Panc1 (cell line): ENCODE measurements at regions not wholly inside any gene's neighbourhood (a gene's known extent, or its start where the extent isn't known, plus 50 kb on each side); places are given as distances from the start of the nearest gene placed in this dataset.

Experiments used
- ATAC-seq: fragments of 200-7000 bp; cut with Tn5 transposase; 2 replicates; pipeline ENCODE4 v1.9.1; 2020; ENCODE audit warnings: mild to moderate bottlenecking, moderate library complexity
- BruUV-seq: library from RNA; stranded (reverse); fragments of 400-500 nt; replicated peaks from 2 replicates; lab custom pipeline; 2021; lab: Mats Ljungman, UMichigan
- CTCF ChIA-PET: fragments of 300-600 bp; sonication (Branson Sonifier 250); formaldehyde crosslinking; loops from one replicate; lab custom pipeline; 2022; ENCODE audit warnings: antibody characterized with exemption; lab: Charles Lee
- POLR2A ChIA-PET: fragments of 300-600 bp; sonication (Branson Sonifier 250); formaldehyde crosslinking; loops from one replicate; lab custom pipeline; 2022; ENCODE audit warnings: antibody characterized with exemption; lab: Charles Lee
- DNase-seq: peaks from one replicate; pipeline ENCODE4 v3.0.0-alpha.2; 2010; ENCODE audit warnings: low read depth, low spot score
- H3K27ac ChIP-seq: 2 replicates; pipeline ENCODE4 v1.5.1; 2011; ENCODE audit warnings: mild to moderate bottlenecking, low read length, inconsistent platforms
- H3K27me3 ChIP-seq: fragments of 200-500 bp; sonication (Bioruptor generic); 2 replicates; pipeline ENCODE4 v1.6.0; 2014; ENCODE audit warnings: low read length, inconsistent platforms; ENCODE audit not compliant: control insufficient read depth, insufficient read depth
- H3K36me3 ChIP-seq: fragments of 200-500 bp; sonication (Bioruptor generic); 2 replicates; pipeline ENCODE4 v1.5.1; 2014; ENCODE audit warnings: inconsistent platforms, mild to moderate bottlenecking, low read length, moderate library complexity; ENCODE audit not compliant: control insufficient read depth, insufficient read depth
- H3K4me1 ChIP-seq: 2 replicates; pipeline ENCODE4 v1.5.1; 2011; ENCODE audit warnings: inconsistent platforms, mild to moderate bottlenecking, low read length, moderate library complexity; ENCODE audit not compliant: control insufficient read depth, insufficient read depth
- H3K4me3 ChIP-seq, 2 experiments: 2 replicates each; pipeline ENCODE4 v1.5.1; 2011 to 2012; ENCODE audit warnings: low read depth in 2 of 2, low read length in 2 of 2, mild to moderate bottlenecking in 2 of 2, inconsistent platforms in 1 of 2, moderate library complexity in 1 of 2
- H3K9me3 ChIP-seq: fragments of 200-500 bp; sonication (Bioruptor generic); 2 replicates; pipeline ENCODE4 v1.5.1; 2014; ENCODE audit warnings: low read depth, mild to moderate bottlenecking, inconsistent platforms, low read length, moderate library complexity; ENCODE audit not compliant: control insufficient read depth, insufficient read depth
- POLR2AphosphoS5 ChIP-seq: IDR thresholded peaks from 2 replicates; pipeline ENCODE4 v1.6.1; 2012; ENCODE audit warnings: mild to moderate bottlenecking, low read depth, low read length, moderate library complexity
- REST ChIP-seq, 2 experiments: IDR thresholded peaks; 2 replicates each; pipeline ENCODE4 v1.6.1; 2011 to 2012; ENCODE audit warnings: low read depth in 2 of 2, control low read depth in 1 of 2, low read length in 1 of 2, mild to moderate bottlenecking in 1 of 2, moderate library complexity in 1 of 2; ENCODE audit not compliant: insufficient read depth in 1 of 2
- SIN3A ChIP-seq: IDR thresholded peaks from 2 replicates; pipeline ENCODE4 v1.6.1; 2012; ENCODE audit warnings: low read depth, mild to moderate bottlenecking, low read length, moderate library complexity, borderline replicate concordance; ENCODE audit not compliant: insufficient read depth
- TCF7L2 ChIP-seq: IDR thresholded peaks from 2 replicates; pipeline ENCODE4 v1.6.1; 2011; ENCODE audit warnings: mild to moderate bottlenecking, low read depth, low read length, inconsistent platforms
- in situ Hi-C: cut with HindIII; loops from 2 replicates; pipeline ENCODE4 v1.10.0; 2016; ENCODE audit warnings: low sequenced_read_pairs, low pct_unique_long_range_greater_than_20kb
- intact Hi-C: fragments of 100-400 bp; cut with micrococcal nuclease; formaldehyde crosslinking; loops from one replicate; pipeline ENCODE4 v1.10.0; 2022; ENCODE audit not compliant: unreplicated experiment
- TF ChIP-seq, protein P1 (sequence below): fragments of 450-650 bp; IDR thresholded peaks from 2 replicates; pipeline ENCODE4 v1.5.1; 2017; ENCODE audit warnings: mild to moderate bottlenecking

- CTCF ChIA-PET = no interaction called here
- in situ Hi-C loops = no loop called here
Measured at GRCh38 chr2:198232281-198232680, 427.9 kb downstream of the PLCL1 start.

GRCh38 chr2:198231562-198231961, 427.2 kb downstream of the PLCL1 start:
- ATAC-seq (no peak), DNase-seq (no peak)
- Histone ChIP-seq H3K4me1 (no peaks in the 10 kb centered on the region), H3K27me3 (0 out of 2 replicates have a peak, but pooled peaks cover 2% of the 10 kb centered on the region), H3K9me3 (no peaks in the 10 kb centered on the region), H3K4me3 (no peak overlapping the region), H3K36me3 (no peaks in the 10 kb centered on the region), H3K27ac (no peak overlapping the region)
- TF ChIP-seq POLR2AphosphoS5 = no peak
- TF ChIP-seq SIN3A = no peak
- no peak for TF ChIP-seq TCF7L2
- TF ChIP-seq REST (IDR thresholded peaks at IDR 0.05; ENCODE audit: insufficient read depth in 1 of 2, low read depth in 2 of 2, low read length in 1 of 2) = no peak
- TF ChIP-seq, protein P1, sequence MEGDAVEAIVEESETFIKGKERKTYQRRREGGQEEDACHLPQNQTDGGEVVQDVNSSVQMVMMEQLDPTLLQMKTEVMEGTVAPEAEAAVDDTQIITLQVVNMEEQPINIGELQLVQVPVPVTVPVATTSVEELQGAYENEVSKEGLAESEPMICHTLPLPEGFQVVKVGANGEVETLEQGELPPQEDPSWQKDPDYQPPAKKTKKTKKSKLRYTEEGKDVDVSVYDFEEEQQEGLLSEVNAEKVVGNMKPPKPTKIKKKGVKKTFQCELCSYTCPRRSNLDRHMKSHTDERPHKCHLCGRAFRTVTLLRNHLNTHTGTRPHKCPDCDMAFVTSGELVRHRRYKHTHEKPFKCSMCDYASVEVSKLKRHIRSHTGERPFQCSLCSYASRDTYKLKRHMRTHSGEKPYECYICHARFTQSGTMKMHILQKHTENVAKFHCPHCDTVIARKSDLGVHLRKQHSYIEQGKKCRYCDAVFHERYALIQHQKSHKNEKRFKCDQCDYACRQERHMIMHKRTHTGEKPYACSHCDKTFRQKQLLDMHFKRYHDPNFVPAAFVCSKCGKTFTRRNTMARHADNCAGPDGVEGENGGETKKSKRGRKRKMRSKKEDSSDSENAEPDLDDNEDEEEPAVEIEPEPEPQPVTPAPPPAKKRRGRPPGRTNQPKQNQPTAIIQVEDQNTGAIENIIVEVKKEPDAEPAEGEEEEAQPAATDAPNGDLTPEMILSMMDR = no peak
- CTCF ChIA-PET = no interaction called here
- POLR2A ChIA-PET = no interaction called here
- intact Hi-C loops = no loop called here
- BruUV-seq = no TSS peak
- in situ Hi-C loops = no loop called here

More at GRCh38 chr2:198232281-198232680, 427.9 kb downstream of the PLCL1 start:
- no peaks in the 10 kb centered on the region for H3K9me3 ChIP-seq
- no peaks in the 10 kb centered on the region for H3K4me1 ChIP-seq
- intact Hi-C loops = no loop called here
- H3K4me3 ChIP-seq = no peak overlapping the region
- no peak overlapping the region for H3K27ac ChIP-seq
- no peaks in the 10 kb centered on the region for H3K36me3 ChIP-seq
- no TSS peak for BruUV-seq
- H3K27me3 ChIP-seq = 0 out of 2 replicates have a peak, but pooled peaks cover 2% of the 10 kb centered on the region
- POLR2A ChIA-PET = no interaction called here
- TF ChIP-seq SIN3A = no peak
- no peak for TF ChIP-seq POLR2AphosphoS5
- TF ChIP-seq REST (IDR thresholded peaks at IDR 0.05; ENCODE audit: insufficient read depth in 1 of 2, low read depth in 2 of 2, low read length in 1 of 2) = no peak
- TF ChIP-seq TCF7L2 = no peak
- TF ChIP-seq, protein P1 = no peak
- DNase-seq (no peak), ATAC-seq (no peak)
